PFSK-1 (cell line): ENCODE measurements at regions not wholly inside any gene's neighbourhood (a gene's known extent, or its start where the extent isn't known, plus 50 kb on each side); places are given as distances from the start of the nearest gene placed in this dataset.

Experiments
- FOXP2 ChIP-seq: optimal IDR thresholded peaks from 2 replicates; pipeline ENCODE3; 2011; ENCODE audit warnings: borderline replicate concordance, control low read depth, inconsistent platforms; ENCODE audit not compliant: insufficient read depth; ENCODE audit errors: extremely low read length, extremely low read depth
- POLR2AphosphoS5 ChIP-seq: IDR thresholded peaks from 2 replicates; pipeline ENCODE4 v1.6.1; 2012; ENCODE audit warnings: low read depth, mild to moderate bottlenecking, control low read depth, low read length, moderate library complexity
- REST ChIP-seq, 2 experiments: IDR thresholded peaks; 2 replicates each; pipeline versions ENCODE4 v1.6.1 to v1.8.0; 2011 to 2012; ENCODE audit warnings: low read depth in 2 of 2, low read length in 2 of 2, control low read depth in 1 of 2, inconsistent platforms in 1 of 2, mild to moderate bottlenecking in 1 of 2, moderate library complexity in 1 of 2; ENCODE audit not compliant: insufficient read depth in 1 of 2
- SIN3A ChIP-seq: IDR thresholded peaks from 2 replicates; pipeline ENCODE4 v1.6.1; 2012; ENCODE audit warnings: mild to moderate bottlenecking, low read length, moderate library complexity, borderline replicate concordance; ENCODE audit not compliant: insufficient read depth
- TAF1 ChIP-seq: IDR thresholded peaks from 2 replicates; pipeline ENCODE4 v1.6.1; 2012; ENCODE audit warnings: low read length, control low read depth, borderline replicate concordance; ENCODE audit not compliant: insufficient read depth

GRCh38 chr10:123559066-123559822, 106.9 kb upstream of the GPR26 start:
- TF ChIP-seq SIN3A (no peak), REST (IDR thresholded peaks at IDR 0.05; ENCODE audit: insufficient read depth in 1 of 2, low read depth in 2 of 2, low read length in 2 of 2) (no peak), POLR2AphosphoS5 (no peak), TAF1 (no peak), FOXP2 (no peak)

GRCh38 chr10:123559823-123560092, 106.4 kb upstream of the GPR26 start:
- TF ChIP-seq TAF1 (no peak), FOXP2 (no peak), SIN3A (no peak), POLR2AphosphoS5 (no peak), REST (IDR thresholded peaks at IDR 0.05; ENCODE audit: insufficient read depth in 1 of 2, low read depth in 2 of 2, low read length in 2 of 2) (no peak)

GRCh38 chr10:123560301-123561140, 105.6 kb upstream of the GPR26 start:
- TF ChIP-seq REST (IDR thresholded peaks at IDR 0.05; ENCODE audit: insufficient read depth in 1 of 2, low read depth in 2 of 2, low read length in 2 of 2) (no peak), SIN3A (no peak), FOXP2 (no peak), TAF1 (no peak), POLR2AphosphoS5 (no peak)

GRCh38 chr10:123561141-123561440, 105.1 kb upstream of the GPR26 start:
- TF ChIP-seq FOXP2 = no peak
- no peak for TF ChIP-seq TAF1
- TF ChIP-seq SIN3A = no peak
- TF ChIP-seq POLR2AphosphoS5 = no peak

GRCh38 chr10:123562387-123562786, 103.8 kb upstream of the GPR26 start:
- TF ChIP-seq POLR2AphosphoS5 = no peak
- no peak for TF ChIP-seq FOXP2
- TF ChIP-seq REST (IDR thresholded peaks at IDR 0.05; ENCODE audit: insufficient read depth in 1 of 2, low read depth in 2 of 2, low read length in 2 of 2) = no peak
- TF ChIP-seq SIN3A = no peak
- no peak for TF ChIP-seq TAF1
